Activated CD8-positive, alpha-beta T cell treated with anti-CD3 and anti-CD28 coated beads for 36 hours (primary cell): ENCODE measurements at regions not wholly inside any gene's neighbourhood (a gene's known extent, or its start where the extent isn't known, plus 50 kb on each side); places are given as distances from the start of the nearest gene placed in this dataset.

Experiments
- ATAC-seq: fragments of 200-7000 bp; cut with Tn5 transposase; one replicate; pipeline ENCODE4 v1.10.0; 2021; ENCODE audit warnings: mild to moderate bottlenecking, moderate library complexity
- CTCF ChIA-PET: fragments of 350-600 bp; sonication (Branson Sonifier 250); formaldehyde crosslinking; loops from one replicate; lab custom pipeline; 2021; ENCODE audit warnings: antibody characterized with exemption; lab: Charles Lee
- POLR2A ChIA-PET: fragments of 350-600 bp; sonication (Branson Sonifier 250); formaldehyde crosslinking; loops from one replicate; lab custom pipeline; 2021; ENCODE audit warnings: antibody characterized with exemption; lab: Charles Lee
- DNase-seq: peaks from one replicate; pipeline ENCODE4 v3.0.0-alpha.2; 2020
- H3K27ac Mint-ChIP-seq: one replicate; pipeline ENCODE4 v1.8.0; 2021; ENCODE audit warnings: mild to moderate bottlenecking, mixed read lengths
- H3K27me3 Mint-ChIP-seq: one replicate; pipeline ENCODE4 v1.8.0; 2021; ENCODE audit warnings: mixed read lengths
- H3K36me3 Mint-ChIP-seq: one replicate; pipeline ENCODE4 v1.8.0; 2021; ENCODE audit warnings: low read depth, mixed read lengths
- H3K4me1 Mint-ChIP-seq: one replicate; pipeline ENCODE4 v1.8.0; 2021; ENCODE audit warnings: low read depth, mixed read lengths
- H3K4me3 Mint-ChIP-seq: one replicate; pipeline ENCODE4 v1.8.0; 2021; ENCODE audit warnings: mild to moderate bottlenecking, moderate library complexity, mixed read lengths
- H3K9me3 Mint-ChIP-seq: one replicate; pipeline ENCODE4 v1.8.0; 2021; ENCODE audit warnings: mixed read lengths
- CTCF ChIP-seq: fragments of 200-600 bp; IDR thresholded peaks from one replicate; pipeline ENCODE4 v1.8.0; 2022; ENCODE audit warnings: antibody characterized with exemption, mild to moderate bottlenecking
- intact Hi-C: fragments of 100-400 bp; cut with micrococcal nuclease; formaldehyde crosslinking; loops from one replicate; pipeline ENCODE4 v1.10.0; 2022

GRCh38 chr4:30847958-30848357 lies 127.8 kb downstream of the PCDH7 start:
- no peak overlapping the region for H3K27ac Mint-ChIP-seq
- ChIA-PET CTCF (no interaction called here), POLR2A (no interaction called here)
- H3K4me1 Mint-ChIP-seq: no peaks in the 10 kb centered on the region
- intact Hi-C loops: no loop called here
- H3K27me3 Mint-ChIP-seq: no peaks in the 10 kb centered on the region
- H3K36me3 Mint-ChIP-seq: no peaks in the 10 kb centered on the region
- DNase-seq (no peak), ATAC-seq (no peak)
- TF ChIP-seq CTCF: no peak
- no peak overlapping the region for H3K4me3 Mint-ChIP-seq
- H3K9me3 Mint-ChIP-seq: no peaks in the 10 kb centered on the region

GRCh38 chr4:30854531-30854930 lies 134.4 kb downstream of the PCDH7 start:
- no peaks in the 10 kb centered on the region for H3K4me1 Mint-ChIP-seq
- ATAC-seq (no peak), DNase-seq (no peak)
- H3K9me3 Mint-ChIP-seq: no peaks in the 10 kb centered on the region
- no peaks in the 10 kb centered on the region for H3K36me3 Mint-ChIP-seq
- no peak for TF ChIP-seq CTCF
- H3K4me3 Mint-ChIP-seq: no peak overlapping the region
- ChIA-PET POLR2A (no interaction called here), CTCF (no interaction called here)
- intact Hi-C loops: no loop called here
- no peak overlapping the region for H3K27ac Mint-ChIP-seq
- no peaks in the 10 kb centered on the region for H3K27me3 Mint-ChIP-seq

GRCh38 chr4:30855232-30855631 lies 135.1 kb downstream of the PCDH7 start:
- no peaks in the 10 kb centered on the region for H3K27me3 Mint-ChIP-seq
- POLR2A ChIA-PET: no interaction called here
- no peak overlapping the region for H3K4me3 Mint-ChIP-seq
- ATAC-seq: no peak
- intact Hi-C loops: no loop called here
- DNase-seq: no peak
- CTCF ChIA-PET: no interaction called here
- no peak overlapping the region for H3K27ac Mint-ChIP-seq
- no peaks in the 10 kb centered on the region for H3K4me1 Mint-ChIP-seq
- H3K9me3 Mint-ChIP-seq: no peaks in the 10 kb centered on the region
- H3K36me3 Mint-ChIP-seq: no peaks in the 10 kb centered on the region
- no peak for TF ChIP-seq CTCF

- POLR2A ChIA-PET: no interaction called here
- ATAC-seq (no peak), DNase-seq (no peak)
- Mint-ChIP-seq H3K36me3 (no peaks in the 10 kb centered on the region), H3K4me1 (no peaks in the 10 kb centered on the region), H3K4me3 (no peak overlapping the region), H3K27me3 (no peaks in the 10 kb centered on the region), H3K27ac (no peak overlapping the region), H3K9me3 (peaks cover 2% of the 10 kb centered on the region)
- intact Hi-C loops: no loop called here
- TF ChIP-seq CTCF: no peak
- CTCF ChIA-PET: no interaction called here
Measured at GRCh38 chr4:30856795-30857564, 136.8 kb downstream of the PCDH7 start.

- POLR2A ChIA-PET: no interaction called here
- CTCF ChIA-PET: no interaction called here
- Mint-ChIP-seq H3K36me3 (no peaks in the 10 kb centered on the region), H3K27me3 (no peaks in the 10 kb centered on the region), H3K9me3 (peaks cover 2% of the 10 kb centered on the region), H3K4me3 (no peak overlapping the region), H3K27ac (no peak overlapping the region), H3K4me1 (no peaks in the 10 kb centered on the region)
- no peak for DNase-seq
- no peak for ATAC-seq
- no peak for TF ChIP-seq CTCF
- intact Hi-C loops: no loop called here
Measured at GRCh38 chr4:30860978-30861377, 140.8 kb downstream of the PCDH7 start.
